ENCODE measurements at regions not wholly inside any gene's neighbourhood (a gene's known extent, or its start where the extent isn't known, plus 50 kb on each side); places are given as distances from the start of the nearest gene placed in this dataset.

GRCh38 chr4:128386761-128387599 is 99.4 kb upstream of the PGRMC2 start:
- peak; percentile 98 for DNase-seq (ENCODE audit: low read depth)

- peak; percentile 83 for DNase-seq (ENCODE audit: low read depth)
Measured at GRCh38 chr4:128385683-128386304, 98.2 kb upstream of the PGRMC2 start.

GRCh38 chr4:128384765-128385598 is 97.4 kb upstream of the PGRMC2 start:
- no peak for DNase-seq (ENCODE audit: low read depth)

- DNase-seq (ENCODE audit: low read depth) = peak; percentile 83
Measured at GRCh38 chr4:128384091-128384520, 96.5 kb upstream of the PGRMC2 start.

- DNase-seq (ENCODE audit: low read depth) = no peak
Measured at GRCh38 chr4:128381748-128382559, 94.3 kb upstream of the PGRMC2 start.

GRCh38 chr4:128380306-128380705 is 92.7 kb upstream of the PGRMC2 start:
- DNase-seq (ENCODE audit: low read depth) = no peak

GRCh38 chr4:128379860-128380259 is 92.2 kb upstream of the PGRMC2 start:
- no peak for DNase-seq (ENCODE audit: low read depth)

GRCh38 chr4:128378668-128379067 is 91.1 kb upstream of the PGRMC2 start:
- peak; percentile 68 for DNase-seq (ENCODE audit: low read depth)

- no peak for DNase-seq (ENCODE audit: low read depth)
Measured at GRCh38 chr4:128376958-128377357, 89.3 kb upstream of the PGRMC2 start.

- DNase-seq (ENCODE audit: low read depth) = no peak
Measured at GRCh38 chr4:128376303-128376702, 88.7 kb upstream of the PGRMC2 start.

GRCh38 chr4:128373628-128374027 is 86.0 kb upstream of the PGRMC2 start:
- no peak for DNase-seq (ENCODE audit: low read depth)

GRCh38 chr4:128371876-128372275 is 84.3 kb upstream of the PGRMC2 start:
- DNase-seq (ENCODE audit: low read depth) = no peak

GRCh38 chr4:128371001-128371777 is 83.6 kb upstream of the PGRMC2 start:
- no peak for DNase-seq (ENCODE audit: low read depth)

- no peak for DNase-seq (ENCODE audit: low read depth)
Measured at GRCh38 chr4:128366212-128366611, 78.6 kb upstream of the PGRMC2 start.

GRCh38 chr4:128364565-128364964 is 77.0 kb upstream of the PGRMC2 start:
- DNase-seq (ENCODE audit: low read depth) = no peak

- no peak for DNase-seq (ENCODE audit: low read depth)
Measured at GRCh38 chr4:128363966-128364365, 76.4 kb upstream of the PGRMC2 start.

- no peak for DNase-seq (ENCODE audit: low read depth)
Measured at GRCh38 chr4:128362760-128363159, 75.1 kb upstream of the PGRMC2 start.

GRCh38 chr4:128359422-128359821 is 71.8 kb upstream of the PGRMC2 start:
- DNase-seq (ENCODE audit: low read depth) = no peak

- no peak for DNase-seq (ENCODE audit: low read depth)
Measured at GRCh38 chr4:128358913-128359279, 71.3 kb upstream of the PGRMC2 start.

GRCh38 chr4:128358231-128358912 is 70.8 kb upstream of the PGRMC2 start:
- DNase-seq (ENCODE audit: low read depth) = peak; percentile 85

Measured in iris pigment epithelial cell (primary cell).